ENCODE measurements at regions not wholly inside any gene's neighbourhood (a gene's known extent, or its start where the extent isn't known, plus 50 kb on each side); places are given as distances from the start of the nearest gene placed in this dataset.
A peak's percentile ranks its signal among the peaks of the same experiment; 100 is the strongest.

GRCh38 chr17:77596491-77597417 is 361.7 kb upstream of the TNRC6C start:
- CTCF ChIA-PET (ENCODE audit: partially characterized antibody), result interaction anchor here (1.0 to 3.9 kb wide), 15 partner anchors 10 to 90 kb away, joined by 3 to 28 read pairs (median 3); no protein-coding TSS in a partner anchor

More at GRCh38 chr17:77596491-77597417, 361.7 kb upstream of the TNRC6C start:
- H3K23ac ChIP-seq (ENCODE audit: insufficient read length), result no peak overlapping the region
- no peak overlapping the region for H2AFZ ChIP-seq (ENCODE audit: low read length)
- no peak overlapping the region for H3K9ac ChIP-seq (replicated peaks in 1 of 4; ENCODE audit: extremely low read depth in 1 of 4, low read depth in 3 of 4, low read length in 3 of 4)
- FAIRE-seq, result no peak
- H3K4me1 ChIP-seq (replicated peaks in 1 of 4; ENCODE audit: control insufficient read depth in 3 of 4, insufficient read depth in 4 of 4, low read length in 3 of 4), result no peaks in the 10 kb centered on the region; a peak in 1 of 7 replicates
- 0 out of 2 replicates have a peak overlapping the region, but pooled peaks have one; percentile 16 for H2BK15ac ChIP-seq (ENCODE audit: low read length)
- no peak overlapping the region for H3K56ac ChIP-seq (replicated peaks; ENCODE audit: insufficient read length, low read depth, low read length)
- no peak overlapping the region for H3K27ac ChIP-seq (ENCODE audit: low read depth, low read length)
- peak overlapping the region; percentile 6; the same call in 1 of the 2 replicates for H3K18ac ChIP-seq (ENCODE audit: extremely low read depth, low read length)
- TF ChIP-seq CTCF (IDR thresholded peaks at IDR 0.05; ENCODE audit: control extremely low read depth in 1 of 3, insufficient read depth in 1 of 3, low read depth in 1 of 3, low read length in 3 of 3) (peak in 1 of 3 experiments; percentile 8; a peak in 1 of 4 replicates), RAD21 (IDR thresholded peaks at IDR 0.05 in 1 of 2, conservative IDR thresholded peaks at IDR 0.05 in 1 of 2; ENCODE audit: low read depth in 2 of 2, low read length in 2 of 2) (0 out of 4 replicates have a peak, but pooled peaks of 1 of the 2 experiments have one; percentile 8), HDAC2 (IDR thresholded peaks at IDR 0.05; ENCODE audit: borderline replicate concordance in 1 of 2, low read depth in 2 of 2, low read length in 2 of 2) (no peak)
- no peaks in the 10 kb centered on the region for H3K23me2 ChIP-seq (ENCODE audit: low read depth, low read length)
- no peaks in the 10 kb centered on the region for H4K20me1 ChIP-seq (replicated peaks in 1 of 2; ENCODE audit: control insufficient read depth in 1 of 2, insufficient read depth in 2 of 2, low read length in 2 of 2)
- no peaks in the 10 kb centered on the region for H3K9me3 ChIP-seq (ENCODE audit: insufficient read depth in 2 of 2, low read depth in 1 of 2, low read length in 1 of 2)
- H3K4ac ChIP-seq (replicated peaks; ENCODE audit: insufficient read length, low read depth, low read length), result no peak overlapping the region
- DNase-seq (ENCODE audit: low read depth in 1 of 2, low spot score in 2 of 2), result no peak
- H2BK120ac ChIP-seq (replicated peaks; ENCODE audit: low read depth, low read length), result no peak overlapping the region
- no peak overlapping the region for H2BK20ac ChIP-seq (ENCODE audit: low read length)
- no peak overlapping the region for H4K91ac ChIP-seq (replicated peaks; ENCODE audit: insufficient read length, low read length)
- H2AK5ac ChIP-seq (ENCODE audit: low read depth, low read length), result no peak overlapping the region
- POLR2A ChIA-PET (ENCODE audit: partially characterized antibody), result no interaction called here
- no peaks in the 10 kb centered on the region for H3K36me3 ChIP-seq (ENCODE audit: control insufficient read depth in 2 of 4, insufficient read depth in 4 of 4, low read length in 3 of 4)
- no peak overlapping the region for H2BK5ac ChIP-seq (ENCODE audit: low read depth, low read length)
- no peak overlapping the region for H3K4me3 ChIP-seq (ENCODE audit: extremely low read depth in 1 of 4, insufficient read depth in 2 of 4, low read depth in 3 of 4, low read length in 4 of 4)
- H3K27me3 ChIP-seq (replicated peaks in 1 of 4; ENCODE audit: control insufficient read depth in 3 of 4, extremely low read depth in 1 of 4, insufficient read depth in 3 of 4, low read length in 3 of 4), result no peaks in the 10 kb centered on the region; a peak in 1 of 7 replicates
- no peak overlapping the region for H4K8ac ChIP-seq (ENCODE audit: extremely low read depth, insufficient read depth, low read length)
- no peaks in the 10 kb centered on the region for H3K79me2 ChIP-seq (ENCODE audit: control insufficient read depth in 1 of 2, insufficient read depth in 2 of 2, low read length in 2 of 2)
- H3K79me1 ChIP-seq (ENCODE audit: low read depth, low read length), result no peaks in the 10 kb centered on the region
- no peak overlapping the region for H3K14ac ChIP-seq (ENCODE audit: insufficient read length)
- no peak overlapping the region for H2BK12ac ChIP-seq (ENCODE audit: low read depth, low read length)
- 93% methylated on average over 22 of the region's 22 CpGs; no CpG with 5 or more reads in 1 of the 2 experiments for WGBS, 2 experiments (ENCODE audit: extremely low coverage in 1 of 2, insufficient coverage in 1 of 2, insufficient read length in 1 of 2, insufficient replicate concordance in 2 of 2, low coverage in 1 of 2, low lambda C conversion rate in 2 of 2, missing lambda C conversion rate in 1 of 2)
- H4K5ac ChIP-seq (ENCODE audit: insufficient read length, low read depth, low read length), result no peak overlapping the region
- no peak overlapping the region for H3K4me2 ChIP-seq (ENCODE audit: insufficient read depth in 1 of 2, low read depth in 2 of 2, low read length in 2 of 2)
